ENCODE measurements at regions not wholly inside any gene's neighbourhood (a gene's known extent, or its start where the extent isn't known, plus 50 kb on each side); places are given as distances from the start of the nearest gene placed in this dataset.
"Not testable (repeated sequence)": the region's sequence is repeated elsewhere in the genome, so short reads cannot be mapped to it uniquely, and the experiment has no call there.

DNA sequence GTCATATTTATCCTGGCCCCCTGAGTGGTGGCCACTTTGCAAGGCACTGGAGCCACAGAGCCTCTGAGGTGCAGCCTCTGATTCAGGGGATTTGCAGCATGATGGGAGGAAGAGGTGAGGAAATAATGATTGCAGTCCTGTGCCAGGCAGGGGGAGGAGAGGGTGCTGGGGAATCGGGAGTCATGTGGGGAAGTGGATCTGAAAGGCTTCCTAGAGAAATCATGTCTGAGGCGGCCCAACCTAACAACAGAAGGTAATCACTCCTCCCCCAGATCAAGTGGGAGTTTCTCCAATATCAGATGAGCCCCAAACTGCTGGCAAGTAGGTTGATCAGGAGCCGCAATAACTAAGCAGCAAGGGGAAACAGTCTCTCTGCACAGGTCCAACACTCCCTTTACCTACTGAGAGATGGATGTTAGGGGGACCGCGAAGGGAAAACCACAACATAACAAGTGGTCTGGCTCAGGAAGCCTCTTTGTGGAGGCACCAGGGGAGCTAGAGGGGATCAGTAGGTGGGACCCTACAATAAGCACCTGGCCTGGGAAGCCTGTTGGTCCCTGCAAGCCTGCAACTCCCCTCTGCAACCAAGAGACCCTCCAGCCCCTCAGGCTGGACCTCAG is 71.8 kb upstream of the NPAS2 start:
- TF ChIP-seq POLR2A (IDR thresholded peaks at IDR 0.05; ENCODE audit: extremely low read depth, insufficient read length) (no peak), MYC (IDR thresholded peaks at IDR 0.05; ENCODE audit: low read depth, low read length) (no peak), CTCF (IDR thresholded peaks at IDR 0.05; ENCODE audit: low read depth, low read length) (no peak)
- TF ChIP-seq, protein P1, sequence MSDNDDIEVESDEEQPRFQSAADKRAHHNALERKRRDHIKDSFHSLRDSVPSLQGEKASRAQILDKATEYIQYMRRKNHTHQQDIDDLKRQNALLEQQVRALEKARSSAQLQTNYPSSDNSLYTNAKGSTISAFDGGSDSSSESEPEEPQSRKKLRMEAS (IDR thresholded peaks at IDR 0.05; ENCODE audit: low read depth, low read length), result no peak
- no peak overlapping the region for H3K4me3 ChIP-seq (ENCODE audit: low read depth, low read length)
- no peak for DNase-seq (ENCODE audit: low read depth)

- DNase-seq (ENCODE audit: low read depth), result no peak
- TF ChIP-seq CTCF (IDR thresholded peaks at IDR 0.05; ENCODE audit: low read depth, low read length), result no peak
- no peak for TF ChIP-seq POLR2A (IDR thresholded peaks at IDR 0.05; ENCODE audit: extremely low read depth, insufficient read length)
- TF ChIP-seq, protein P1 (IDR thresholded peaks at IDR 0.05; ENCODE audit: low read depth, low read length), result no peak
- TF ChIP-seq MYC (IDR thresholded peaks at IDR 0.05; ENCODE audit: low read depth, low read length), result no peak
- H3K4me3 ChIP-seq (ENCODE audit: low read depth, low read length), result no peak overlapping the region
Measured at GRCh38 chr2:100748673-100749072, 71.3 kb upstream of the NPAS2 start.

DNA sequence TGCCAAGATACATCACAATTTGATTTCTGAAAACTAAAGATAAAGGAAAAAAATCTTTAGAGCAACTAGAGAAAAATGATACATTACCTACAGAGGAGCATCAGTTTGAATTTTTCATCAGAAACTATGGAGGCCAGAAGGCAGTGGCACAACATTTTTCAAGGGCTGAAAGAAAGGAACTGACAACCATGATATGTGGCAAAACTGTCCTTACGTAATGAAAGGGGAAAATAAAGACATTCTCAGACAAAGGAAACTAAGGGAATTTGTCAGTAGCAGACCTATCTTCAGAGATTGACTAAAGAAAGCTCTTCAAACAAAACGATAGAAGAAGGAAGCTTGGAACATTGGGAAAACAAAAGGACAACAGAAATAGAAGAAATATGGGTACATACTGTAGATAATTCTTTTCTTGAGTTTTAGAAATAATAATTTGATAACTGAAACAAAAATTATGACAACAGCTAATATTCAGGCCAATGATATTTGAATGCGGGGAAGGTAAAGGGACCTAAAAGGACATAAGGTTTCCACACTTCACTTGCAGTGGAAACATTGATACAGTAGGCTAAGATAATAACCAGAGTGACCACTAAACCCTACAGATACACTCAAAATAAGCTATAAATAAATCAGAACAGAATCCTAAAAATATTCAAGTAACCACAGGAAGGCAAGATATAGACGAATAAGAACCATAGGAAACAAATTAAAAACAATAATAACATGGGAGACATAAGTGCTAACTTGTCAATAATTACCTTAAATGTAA is 70.0 kb upstream of the NPAS2 start:
- TF ChIP-seq, protein P1 (IDR thresholded peaks at IDR 0.05; ENCODE audit: low read depth, low read length), result no peak
- TF ChIP-seq MYC (IDR thresholded peaks at IDR 0.05; ENCODE audit: low read depth, low read length) (no peak), POLR2A (IDR thresholded peaks at IDR 0.05; ENCODE audit: extremely low read depth, insufficient read length) (no peak), CTCF (IDR thresholded peaks at IDR 0.05; ENCODE audit: low read depth, low read length) (no peak)
- no peak for DNase-seq (ENCODE audit: low read depth)
- H3K4me3 ChIP-seq (ENCODE audit: low read depth, low read length), result no peak overlapping the region

- DNase-seq (ENCODE audit: low read depth), result peak; percentile 52
- not testable (repeated sequence) for H3K4me3 ChIP-seq (ENCODE audit: low read depth, low read length)
Measured at GRCh38 chr2:100751871-100752625, 67.9 kb upstream of the NPAS2 start.

GRCh38 chr2:100752628-100753333 is 67.2 kb upstream of the NPAS2 start:
- no peak for TF ChIP-seq MYC (IDR thresholded peaks at IDR 0.05; ENCODE audit: low read depth, low read length)
- no peak for TF ChIP-seq CTCF (IDR thresholded peaks at IDR 0.05; ENCODE audit: low read depth, low read length)
- TF ChIP-seq POLR2A (IDR thresholded peaks at IDR 0.05; ENCODE audit: extremely low read depth, insufficient read length), result no peak
- TF ChIP-seq, protein P1 (IDR thresholded peaks at IDR 0.05; ENCODE audit: low read depth, low read length), result no peak
- no peak overlapping the region for H3K4me3 ChIP-seq (ENCODE audit: low read depth, low read length)

More at GRCh38 chr2:100752628-100753333, 67.2 kb upstream of the NPAS2 start:
- peak; percentile 58 for DNase-seq (ENCODE audit: low read depth)

All from NB4 (cell line).